Transverse colon (tissue), 4 donors: ENCODE measurements at regions not wholly inside any gene's neighbourhood (a gene's known extent, or its start where the extent isn't known, plus 50 kb on each side); places are given as distances from the start of the nearest gene placed in this dataset.

Experiments
- DNase-seq: peaks from one replicate; pipeline ENCODE4 v3.0.0-alpha.2; 2019
- H3K27ac ChIP-seq, 4 donors: fragments of 200-600 bp; sonication (generic); 2 replicates each; pipeline ENCODE4 v1.5.1; 2016 to 2018; ENCODE audit warnings: inconsistent platforms in 4 of 4
- H3K27me3 ChIP-seq: fragments of 200-600 bp; sonication (generic); 2 replicates; pipeline ENCODE4 v1.5.1; 2017; ENCODE audit warnings: inconsistent platforms
- H3K36me3 ChIP-seq, 4 donors: fragments of 200-600 bp; sonication (generic); 2 replicates each; pipeline ENCODE4 v1.5.1; 2017 to 2019; ENCODE audit warnings: inconsistent platforms in 4 of 4
- H3K4me1 ChIP-seq, 4 donors: fragments of 200-600 bp; sonication (generic); 2 replicates each; pipeline ENCODE4 v1.5.1; 2017 to 2020; ENCODE audit warnings: inconsistent platforms in 4 of 4
- H3K4me3 ChIP-seq, 4 donors: fragments of 200-600 bp; sonication (generic); 1 replicate in 1 of 4; 2 replicates in 3 of 4; pipeline versions ENCODE4 v1.5.1 to v1.6.1; 2017 to 2019; ENCODE audit warnings: inconsistent platforms in 4 of 4
- H3K9me3 ChIP-seq, 2 donors: fragments of 200-600 bp; sonication (generic); 2 replicates each; pipeline ENCODE4 v1.5.1; 2017 to 2019; ENCODE audit warnings: inconsistent platforms in 2 of 2
- CTCF ChIP-seq, 5 experiments: fragments of 200-600 bp in 3 of 5; fragments of 450-650 bp in 2 of 5; sonication (generic) in 3 of 5; IDR thresholded peaks; 1 replicate in 2 of 5; 2 replicates in 3 of 5; pipeline ENCODE4 v1.5.1; 2016 to 2017; ENCODE audit warnings: antibody characterized with exemption in 5 of 5, inconsistent platforms in 3 of 5, mild to moderate bottlenecking in 2 of 5, moderate library complexity in 1 of 5
- EP300 ChIP-seq: sonication (generic); formaldehyde crosslinking; IDR thresholded peaks from one replicate; pipeline ENCODE4 v1.6.1; 2017; ENCODE audit warnings: antibody characterized with exemption, low read depth
- POLR2A ChIP-seq: fragments of 450-650 bp; IDR thresholded peaks from one replicate; pipeline ENCODE4 v1.6.1; 2016; ENCODE audit warnings: antibody characterized with exemption, mild to moderate bottlenecking, moderate library complexity
- POLR2AphosphoS5 ChIP-seq, 3 donors: sonication (generic); formaldehyde crosslinking; IDR thresholded peaks; one replicate each; pipeline ENCODE4 v1.6.1; 2016; ENCODE audit warnings: antibody characterized with exemption in 3 of 3
- WGBS, 2 donors: methylation state at CpG; one replicate each; pipeline ENCODE4 v1.1.5; 2018; ENCODE audit warnings: low coverage in 1 of 2; 5-methylcytosine and 5-hydroxymethylcytosine counted together
- in situ Hi-C, 4 donors: fragments of 200-750 bp; cut with MboI; loops; one replicate each; pipeline versions ENCODE4 v1.15.0 to v1.15.1; 2017; ENCODE audit warnings: low sequenced_read_pairs in 3 of 4, low pct_ligation_motif_present in 1 of 4, low pct_unique_long_range_greater_than_20kb in 1 of 4
- intact Hi-C: fragments of 100-400 bp; cut with DNase I; formaldehyde crosslinking; loops from one replicate; pipeline ENCODE4 v1.15.1; 2023; ENCODE audit warnings: low total_unique reads

GRCh38 chr14:86372402-86372801 lies 842.5 kb downstream of the FLRT2 start:
- no peak for TF ChIP-seq CTCF (IDR thresholded peaks at IDR 0.05)
- no peak for TF ChIP-seq EP300
- no peak for TF ChIP-seq POLR2AphosphoS5 (IDR thresholded peaks at IDR 0.05)
- Histone ChIP-seq H3K4me1 (no peaks in the 10 kb centered on the region), H3K36me3 (no peaks in the 10 kb centered on the region), H3K9me3 (no peaks in the 10 kb centered on the region), H3K27me3 (no peaks in the 10 kb centered on the region), H3K27ac (no peak overlapping the region), H3K4me3 (no peak overlapping the region)
- no peak for DNase-seq
- WGBS, 2 donors = 70 to 97% methylated on average over 1 of the region's 1 CpG
- intact Hi-C loops (no loop called here), in situ Hi-C loops (no loop called here)

GRCh38 chr14:86364634-86365033 lies 834.7 kb downstream of the FLRT2 start:
- H3K4me3 ChIP-seq = no peak overlapping the region
- TF ChIP-seq CTCF (IDR thresholded peaks at IDR 0.05) (no peak), POLR2AphosphoS5 (IDR thresholded peaks at IDR 0.05) (no peak), EP300 (no peak), POLR2A (no peak)
- in situ Hi-C loops (no loop called here), intact Hi-C loops (no loop called here)
- no peak for DNase-seq
- no peaks in the 10 kb centered on the region for H3K36me3 ChIP-seq
- no peaks in the 10 kb centered on the region for H3K9me3 ChIP-seq
- no peaks in the 10 kb centered on the region for H3K4me1 ChIP-seq
- H3K27me3 ChIP-seq = no peaks in the 10 kb centered on the region
- no peak overlapping the region for H3K27ac ChIP-seq
- 76% methylated on average over 4 of the region's 4 CpGs; no CpG with 5 or more reads in 1 of the 2 donors for WGBS, 2 donors

- H3K4me3 ChIP-seq = no peak overlapping the region
- in situ Hi-C loops (no loop called here), intact Hi-C loops (no loop called here)
- no peak for DNase-seq
- no peaks in the 10 kb centered on the region for H3K36me3 ChIP-seq
- no peak overlapping the region for H3K27ac ChIP-seq
- no peaks in the 10 kb centered on the region for H3K9me3 ChIP-seq
- no peaks in the 10 kb centered on the region for H3K4me1 ChIP-seq
- TF ChIP-seq POLR2A = no peak
- 75% methylated on average over 1 of the region's 1 CpG; no CpG with 5 or more reads in 1 of the 2 donors for WGBS, 2 donors
- no peaks in the 10 kb centered on the region for H3K27me3 ChIP-seq
These were observed 833.6 kb downstream of the FLRT2 start for GRCh38 chr14:86363576-86363975.

GRCh38 chr14:86363047-86363446 lies 833.1 kb downstream of the FLRT2 start:
- H3K27ac ChIP-seq = no peak overlapping the region
- 63 to 83% methylated on average over 1 to 4 of the region's 4 CpGs for WGBS, 2 donors
- in situ Hi-C loops (no loop called here), intact Hi-C loops (no loop called here)
- no peak overlapping the region for H3K4me3 ChIP-seq
- H3K4me1 ChIP-seq = no peaks in the 10 kb centered on the region
- no peaks in the 10 kb centered on the region for H3K27me3 ChIP-seq
- no peaks in the 10 kb centered on the region for H3K9me3 ChIP-seq
- no peak for DNase-seq
- TF ChIP-seq CTCF (IDR thresholded peaks at IDR 0.05) = no peak
- TF ChIP-seq POLR2A = no peak
- TF ChIP-seq EP300 = no peak
- TF ChIP-seq POLR2AphosphoS5 (IDR thresholded peaks at IDR 0.05) = no peak
- H3K36me3 ChIP-seq = no peaks in the 10 kb centered on the region

GRCh38 chr14:86357876-86358275 lies 827.9 kb downstream of the FLRT2 start:
- intact Hi-C loops (no loop called here), in situ Hi-C loops (no loop called here)
- H3K4me3 ChIP-seq = no peak overlapping the region
- no peak overlapping the region for H3K27ac ChIP-seq
- TF ChIP-seq EP300 (no peak), POLR2A (no peak), POLR2AphosphoS5 (IDR thresholded peaks at IDR 0.05) (no peak), CTCF (IDR thresholded peaks at IDR 0.05) (no peak)
- no peaks in the 10 kb centered on the region for H3K27me3 ChIP-seq
- 36 to 37% methylated on average over 3 of the region's 3 CpGs for WGBS, 2 donors
- H3K36me3 ChIP-seq = no peaks in the 10 kb centered on the region
- H3K9me3 ChIP-seq = no peaks in the 10 kb centered on the region
- no peak for DNase-seq
- no peaks in the 10 kb centered on the region for H3K4me1 ChIP-seq
